Ammon's horn (tissue), 1 donor: ENCODE measurements at regions not wholly inside any gene's neighbourhood (a gene's known extent, or its start where the extent isn't known, plus 50 kb on each side); places are given as distances from the start of the nearest gene placed in this dataset.

Source experiments
- DNase-seq: peaks from one replicate; pipeline ENCODE4 v3.0.0-alpha.2; 2016; ENCODE audit warnings: low spot score

GRCh38 chr1:76764638-76765454, 102.4 kb upstream of the ST6GALNAC5 start:
- DNase-seq, result no peak

DNA sequence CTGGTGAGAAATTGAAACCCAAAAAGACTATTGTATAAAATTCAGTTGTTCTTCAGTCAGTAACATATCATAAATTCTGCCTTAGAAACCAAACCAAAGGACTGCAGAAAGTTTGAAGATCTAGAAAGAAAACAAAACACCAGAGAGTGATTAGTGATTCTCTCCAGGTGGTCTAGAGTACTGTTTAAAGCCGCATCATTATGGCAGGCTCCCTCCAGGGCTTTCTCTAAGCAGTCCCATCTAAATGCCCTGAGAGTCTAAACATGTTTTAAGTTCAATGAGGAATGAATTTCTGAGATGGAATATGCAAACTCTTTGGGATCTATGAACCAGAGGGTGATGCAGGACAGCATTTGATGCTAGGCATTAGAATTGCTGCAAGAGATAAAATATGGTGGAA, 100.9 kb upstream of the ST6GALNAC5 start:
- no peak for DNase-seq

- DNase-seq, result no peak
Observed at GRCh38 chr1:76769911-76770310, 97.4 kb upstream of the ST6GALNAC5 start.

GRCh38 chr1:76770979-76771378, 96.3 kb upstream of the ST6GALNAC5 start:
- DNase-seq, result peak; percentile 64

DNA sequence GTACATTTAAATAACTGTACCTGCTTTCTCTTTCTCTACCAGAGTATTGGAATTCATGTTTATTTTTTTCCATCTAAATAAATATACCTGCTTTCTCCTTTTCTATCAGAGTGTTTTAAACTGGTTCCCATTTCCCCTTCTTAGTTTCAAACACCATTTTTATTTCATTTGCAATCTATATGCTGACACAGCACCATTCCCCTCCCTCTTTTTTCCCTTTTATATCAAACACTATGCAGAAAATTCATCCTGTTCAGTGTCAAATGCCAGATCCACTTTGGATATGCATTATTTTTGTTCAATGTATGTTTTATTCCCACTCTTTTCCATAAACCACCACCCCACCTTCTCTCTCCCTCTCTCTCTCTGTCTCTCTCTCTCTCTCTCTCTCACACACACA, 85.8 kb upstream of the ST6GALNAC5 start:
- no peak for DNase-seq

- no peak for DNase-seq
Observed at GRCh38 chr1:76782809-76783208, 84.5 kb upstream of the ST6GALNAC5 start.

DNA sequence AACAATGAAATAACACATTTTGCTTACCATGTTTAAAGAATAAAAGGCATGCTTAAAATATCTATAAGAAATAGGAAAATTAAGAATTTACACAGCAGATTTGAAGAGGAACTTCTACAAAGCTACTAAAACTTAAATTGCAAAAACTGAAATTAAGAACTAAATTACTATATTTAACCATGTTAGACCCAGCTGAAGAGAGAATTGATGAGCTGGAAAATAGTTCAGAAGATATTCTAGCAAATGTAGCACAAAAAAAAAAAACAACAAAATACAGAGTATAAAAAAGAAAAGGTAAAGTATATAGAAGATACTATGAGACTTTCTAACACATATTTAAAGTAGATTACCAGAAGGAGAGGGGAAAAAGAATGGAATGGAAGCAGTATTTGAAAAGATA, 82.8 kb upstream of the ST6GALNAC5 start:
- DNase-seq, result no peak

DNA sequence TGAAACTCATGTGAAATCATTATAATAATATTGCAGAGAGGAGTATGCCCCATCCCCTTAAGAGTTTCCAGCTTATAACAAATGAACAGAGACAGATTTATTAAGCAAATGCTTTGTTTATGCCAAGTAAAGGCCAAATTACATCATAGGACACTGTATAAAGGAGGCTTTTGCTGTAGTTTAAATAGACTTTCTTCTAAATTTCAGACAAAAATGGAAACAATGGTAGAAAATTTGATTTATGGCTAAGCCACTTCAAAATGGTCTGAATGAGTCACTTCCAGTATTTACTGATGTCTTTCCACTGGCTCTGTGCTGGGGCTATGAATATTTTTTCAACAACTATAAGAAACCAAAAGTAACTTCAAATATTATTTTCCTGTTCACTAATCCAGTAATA, 81.1 kb upstream of the ST6GALNAC5 start:
- no peak for DNase-seq

DNA sequence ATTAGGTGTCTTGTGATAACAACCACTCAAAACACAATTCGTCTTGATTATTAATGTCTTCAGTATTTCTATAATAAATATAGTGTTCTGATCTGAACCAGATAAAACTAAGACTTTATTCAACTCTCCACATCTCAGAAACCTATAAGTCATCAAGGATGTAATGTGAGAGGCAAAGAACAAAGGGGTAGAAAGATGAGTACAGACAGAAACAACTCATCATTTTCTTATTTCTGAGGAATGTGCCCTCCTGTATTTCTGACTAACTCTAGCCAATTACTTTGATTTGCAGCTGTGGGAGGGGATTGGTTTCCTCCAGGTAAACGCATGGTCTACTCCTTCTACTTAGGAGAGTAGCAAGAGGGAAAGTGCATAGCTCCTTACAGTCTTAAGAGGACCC, 73.7 kb upstream of the ST6GALNAC5 start:
- DNase-seq, result no peak

GRCh38 chr1:76799700-76800099, 67.6 kb upstream of the ST6GALNAC5 start:
- DNase-seq, result no peak

GRCh38 chr1:76802094-76802493, 65.2 kb upstream of the ST6GALNAC5 start:
- DNase-seq, result no peak

DNA sequence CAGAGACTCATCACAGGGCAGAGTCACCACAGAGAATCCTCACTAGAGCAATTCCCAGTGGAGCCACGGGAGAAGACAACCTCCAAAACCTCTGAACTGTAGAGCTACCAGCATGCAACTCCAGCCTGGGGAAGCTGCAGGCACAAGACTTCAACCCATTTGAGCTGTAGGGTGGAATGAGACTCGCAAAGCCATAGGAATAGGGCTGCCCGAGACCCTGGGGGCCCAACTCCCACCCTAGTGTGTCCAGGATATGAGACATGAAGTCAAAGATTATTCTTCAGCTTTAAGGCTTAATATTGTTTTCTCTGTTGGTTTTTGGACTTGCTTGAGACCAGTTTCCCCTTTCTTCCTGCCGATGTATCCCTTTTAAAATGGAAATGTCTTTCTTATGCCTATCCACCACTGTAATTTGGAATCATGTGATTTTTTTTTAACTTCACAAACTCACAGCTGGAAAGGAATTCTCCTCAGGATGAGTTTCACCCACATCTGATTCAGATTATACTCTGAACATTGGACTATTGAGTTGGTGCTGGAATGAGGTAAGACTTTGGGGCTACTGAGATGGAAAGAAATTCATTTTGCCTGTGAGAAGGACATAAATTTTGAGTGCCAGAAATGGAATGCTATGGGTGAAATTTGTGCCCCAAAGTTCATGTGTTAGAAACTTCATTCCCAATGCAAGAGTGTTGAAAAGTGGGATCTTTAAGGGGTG, 59.6 kb upstream of the ST6GALNAC5 start:
- no peak for DNase-seq
